ENCODE measurements at regions not wholly inside any gene's neighbourhood (a gene's known extent, or its start where the extent isn't known, plus 50 kb on each side); places are given as distances from the start of the nearest gene placed in this dataset.

DNA sequence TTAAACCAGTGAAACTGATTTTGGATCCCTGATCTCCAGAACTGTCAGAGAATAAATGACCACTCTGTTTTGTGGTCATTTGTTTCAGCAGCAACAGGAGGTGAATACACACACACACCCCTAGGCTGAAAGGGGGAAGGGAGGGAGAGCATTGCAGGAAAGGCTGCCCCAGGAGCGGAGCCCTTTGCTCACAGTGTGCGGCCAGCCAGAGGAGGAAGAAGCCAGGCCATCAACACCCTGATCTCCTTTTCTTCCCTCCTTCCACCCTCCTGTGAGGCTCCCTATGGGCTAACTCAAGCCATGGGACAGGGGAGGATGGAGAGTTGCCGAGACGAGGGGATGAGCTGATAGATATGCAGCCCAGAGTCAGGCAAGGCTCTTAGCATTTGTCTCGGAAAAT, 211.9 kb downstream of the TBX5 start:
- Histone ChIP-seq H3K9ac (ENCODE audit: insufficient read length) (no peak overlapping the region), H3K27ac (no peak overlapping the region)

DNA sequence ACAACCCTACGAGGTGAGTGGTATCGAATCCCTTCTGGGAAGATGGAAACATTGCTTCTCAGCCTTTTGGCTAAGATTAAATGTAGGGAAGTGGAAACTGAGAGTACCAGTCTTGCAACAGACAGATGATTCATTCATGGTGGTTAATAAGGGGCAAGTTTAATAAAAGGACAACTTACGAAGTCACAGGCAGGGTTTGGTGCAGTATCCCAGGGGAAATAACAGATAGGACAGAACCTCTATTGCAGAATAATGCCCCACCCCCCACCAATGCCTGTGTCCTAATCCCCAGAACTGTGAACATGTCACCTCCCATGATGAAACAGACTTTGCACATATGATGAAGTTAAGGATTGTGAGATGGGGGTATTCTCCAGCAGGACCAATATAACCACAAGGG, 212.5 kb downstream of the TBX5 start:
- no peak overlapping the region for H3K9ac ChIP-seq (ENCODE audit: insufficient read length)
- TF ChIP-seq EZH2 (IDR thresholded peaks at IDR 0.05): no peak
- TF ChIP-seq POLR2AphosphoS5 (IDR thresholded peaks at IDR 0.05; ENCODE audit: borderline replicate concordance, low read depth, low read length): no peak
- TF ChIP-seq FOXP2 (optimal IDR thresholded peaks at IDR 0.05; ENCODE audit: control extremely low read depth, extremely low read length, insufficient read depth): no peak
- no peak for DNase-seq (ENCODE audit: low read depth, low spot score)
- no peak overlapping the region for H3K4me3 ChIP-seq
- H3K27ac ChIP-seq: no peak overlapping the region
- H3K36me3 ChIP-seq (ENCODE audit: insufficient read depth, low read length): no peaks in the 10 kb centered on the region
- no peaks in the 10 kb centered on the region for H3K9me3 ChIP-seq (ENCODE audit: low read depth, low read length)

More for the DNA sequence above, 211.9 kb downstream of the TBX5 start:
- no peak for TF ChIP-seq FOXP2 (optimal IDR thresholded peaks at IDR 0.05; ENCODE audit: control extremely low read depth, extremely low read length, insufficient read depth)
- no peak for TF ChIP-seq POLR2AphosphoS5 (IDR thresholded peaks at IDR 0.05; ENCODE audit: borderline replicate concordance, low read depth, low read length)
- no peak for TF ChIP-seq EZH2 (IDR thresholded peaks at IDR 0.05)
- Histone ChIP-seq H3K9me3 (ENCODE audit: low read depth, low read length) (no peaks in the 10 kb centered on the region), H3K4me3 (no peak overlapping the region), H3K36me3 (ENCODE audit: insufficient read depth, low read length) (no peaks in the 10 kb centered on the region)
- no peak for DNase-seq (ENCODE audit: low read depth, low spot score)

DNA sequence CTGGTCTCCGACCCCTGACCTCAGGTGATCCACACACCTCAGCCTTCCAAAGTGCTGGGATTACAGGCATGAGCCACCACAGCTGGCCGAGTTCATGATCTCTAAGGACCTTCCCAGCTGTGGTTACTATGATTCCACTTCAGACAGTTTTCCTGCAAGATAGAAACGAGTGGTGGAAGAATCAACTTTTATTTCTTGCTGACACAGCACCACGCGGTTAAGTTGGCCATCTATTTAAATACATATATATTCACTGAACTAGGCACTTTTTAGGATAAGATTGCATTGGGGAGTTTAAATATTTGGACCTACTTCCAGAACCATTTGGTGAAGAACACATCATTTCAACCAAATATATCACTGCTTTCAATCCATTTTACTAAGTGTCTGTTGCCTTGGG, 213.4 kb downstream of the TBX5 start:
- no peaks in the 10 kb centered on the region for H3K9me3 ChIP-seq (ENCODE audit: low read depth, low read length)
- H3K27ac ChIP-seq: no peak overlapping the region
- H3K9ac ChIP-seq (ENCODE audit: insufficient read length): no peak overlapping the region
- no peaks in the 10 kb centered on the region for H3K36me3 ChIP-seq (ENCODE audit: insufficient read depth, low read length)
- H3K4me3 ChIP-seq: no peak overlapping the region
- DNase-seq (ENCODE audit: low read depth, low spot score): no peak
- no peak for TF ChIP-seq FOXP2 (optimal IDR thresholded peaks at IDR 0.05; ENCODE audit: control extremely low read depth, extremely low read length, insufficient read depth)
- no peak for TF ChIP-seq EZH2 (IDR thresholded peaks at IDR 0.05)
- no peak for TF ChIP-seq POLR2AphosphoS5 (IDR thresholded peaks at IDR 0.05; ENCODE audit: borderline replicate concordance, low read depth, low read length)

DNA sequence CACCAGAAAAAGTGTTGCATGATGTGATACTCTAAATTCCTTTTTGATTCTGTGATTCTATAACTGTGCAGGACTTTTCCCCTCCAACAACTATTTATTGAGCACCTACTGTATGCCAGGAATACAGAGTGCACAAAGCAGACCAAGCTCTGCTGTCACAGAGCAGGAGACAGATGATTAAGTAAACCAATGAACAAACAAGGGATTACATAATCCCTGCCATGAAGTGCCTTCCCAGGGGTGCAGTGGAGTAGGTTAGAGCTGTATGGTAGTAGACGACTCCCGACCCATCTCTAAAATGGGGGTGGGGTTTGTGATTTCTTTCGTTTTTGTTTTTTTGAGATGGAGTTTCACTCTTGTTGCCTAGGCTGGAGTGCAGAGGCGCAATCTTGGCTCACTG, 213.9 kb downstream of the TBX5 start:
- no peak overlapping the region for H3K9ac ChIP-seq (ENCODE audit: insufficient read length)
- no peaks in the 10 kb centered on the region for H3K36me3 ChIP-seq (ENCODE audit: insufficient read depth, low read length)
- no peak overlapping the region for H3K27ac ChIP-seq
- no peak overlapping the region for H3K4me3 ChIP-seq
- TF ChIP-seq FOXP2 (optimal IDR thresholded peaks at IDR 0.05; ENCODE audit: control extremely low read depth, extremely low read length, insufficient read depth): no peak
- TF ChIP-seq POLR2AphosphoS5 (IDR thresholded peaks at IDR 0.05; ENCODE audit: borderline replicate concordance, low read depth, low read length): no peak
- no peak for TF ChIP-seq EZH2 (IDR thresholded peaks at IDR 0.05)
- no peak for DNase-seq (ENCODE audit: low read depth, low spot score)
- no peaks in the 10 kb centered on the region for H3K9me3 ChIP-seq (ENCODE audit: low read depth, low read length)

DNA sequence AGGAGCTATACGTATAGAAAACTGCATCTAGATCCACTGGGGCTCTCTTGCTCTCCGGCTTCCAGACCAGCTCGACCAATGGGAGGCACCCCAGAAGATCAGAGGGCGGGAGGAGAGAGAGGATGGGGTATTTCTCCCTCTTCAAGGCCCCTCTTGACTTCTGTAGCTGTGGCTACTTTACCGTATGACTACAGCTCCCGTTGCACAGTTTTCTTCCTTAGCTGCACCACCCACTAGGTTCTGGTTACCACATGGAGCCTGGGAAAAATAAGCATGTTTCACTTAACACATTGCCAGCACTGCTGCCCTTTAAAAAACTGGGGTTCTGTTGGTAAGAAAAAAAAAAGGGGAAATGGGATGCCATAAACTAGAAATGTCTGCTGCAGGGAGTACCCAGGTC, 214.4 kb downstream of the TBX5 start:
- TF ChIP-seq EZH2 (IDR thresholded peaks at IDR 0.05) (no peak), POLR2AphosphoS5 (IDR thresholded peaks at IDR 0.05; ENCODE audit: borderline replicate concordance, low read depth, low read length) (no peak), FOXP2 (optimal IDR thresholded peaks at IDR 0.05; ENCODE audit: control extremely low read depth, extremely low read length, insufficient read depth) (no peak)
- H3K27ac ChIP-seq: no peak overlapping the region
- no peaks in the 10 kb centered on the region for H3K36me3 ChIP-seq (ENCODE audit: insufficient read depth, low read length)
- no peaks in the 10 kb centered on the region for H3K9me3 ChIP-seq (ENCODE audit: low read depth, low read length)
- no peak overlapping the region for H3K9ac ChIP-seq (ENCODE audit: insufficient read length)
- H3K4me3 ChIP-seq: no peak overlapping the region
- no peak for DNase-seq (ENCODE audit: low read depth, low spot score)

DNA sequence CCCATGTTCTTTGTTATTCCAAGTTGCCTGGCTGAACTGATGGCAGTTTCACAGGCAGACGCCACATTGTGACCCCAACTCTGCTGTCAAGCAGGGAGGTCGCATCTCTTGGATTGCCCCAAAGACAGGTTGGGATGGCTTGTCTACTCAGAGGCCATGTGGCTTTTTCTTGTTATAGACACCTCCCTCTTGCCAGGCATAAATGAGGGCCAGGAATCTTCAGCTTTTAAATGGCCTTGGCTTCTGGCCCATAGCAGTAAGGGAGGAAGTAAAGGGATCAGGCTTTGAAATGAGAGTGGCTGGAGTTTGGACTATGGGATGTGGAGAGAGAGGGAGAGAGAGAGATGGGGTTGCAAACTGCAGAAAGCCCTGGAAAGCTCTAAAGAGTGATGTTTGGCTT, 215.0 kb downstream of the TBX5 start:
- TF ChIP-seq EZH2 (IDR thresholded peaks at IDR 0.05) (no peak), FOXP2 (optimal IDR thresholded peaks at IDR 0.05; ENCODE audit: control extremely low read depth, extremely low read length, insufficient read depth) (no peak), POLR2AphosphoS5 (IDR thresholded peaks at IDR 0.05; ENCODE audit: borderline replicate concordance, low read depth, low read length) (no peak)
- H3K9me3 ChIP-seq (ENCODE audit: low read depth, low read length): no peaks in the 10 kb centered on the region
- H3K4me3 ChIP-seq: no peak overlapping the region
- H3K36me3 ChIP-seq (ENCODE audit: insufficient read depth, low read length): no peaks in the 10 kb centered on the region
- H3K9ac ChIP-seq (ENCODE audit: insufficient read length): no peak overlapping the region
- no peak overlapping the region for H3K27ac ChIP-seq
- DNase-seq (ENCODE audit: low read depth, low spot score): no peak

DNA sequence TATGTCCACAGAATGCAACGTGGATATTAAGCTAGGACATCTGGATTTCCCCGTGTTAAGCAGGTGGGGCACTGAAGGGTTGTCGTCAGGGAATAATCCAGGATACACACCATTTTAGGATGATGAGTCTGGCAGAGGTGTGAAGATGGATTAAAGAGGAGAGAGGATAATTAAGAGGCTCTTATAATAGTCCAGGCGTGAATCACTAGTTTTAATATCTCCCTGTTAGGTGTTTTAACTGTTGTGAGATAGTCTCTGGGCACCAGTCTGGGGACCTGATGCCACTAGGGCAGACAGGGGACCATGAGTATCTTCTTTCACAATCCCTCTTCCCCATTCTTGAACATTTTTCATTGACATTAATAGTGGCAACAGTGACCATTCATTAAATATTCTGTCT, 216.7 kb downstream of the TBX5 start:
- Histone ChIP-seq H3K36me3 (ENCODE audit: insufficient read depth, low read length) (no peaks in the 10 kb centered on the region), H3K27ac (no peak overlapping the region), H3K9me3 (ENCODE audit: low read depth, low read length) (no peaks in the 10 kb centered on the region), H3K4me3 (no peak overlapping the region), H3K9ac (ENCODE audit: insufficient read length) (no peak overlapping the region)
- TF ChIP-seq FOXP2 (optimal IDR thresholded peaks at IDR 0.05; ENCODE audit: control extremely low read depth, extremely low read length, insufficient read depth): no peak
- DNase-seq (ENCODE audit: low read depth, low spot score): no peak

DNA sequence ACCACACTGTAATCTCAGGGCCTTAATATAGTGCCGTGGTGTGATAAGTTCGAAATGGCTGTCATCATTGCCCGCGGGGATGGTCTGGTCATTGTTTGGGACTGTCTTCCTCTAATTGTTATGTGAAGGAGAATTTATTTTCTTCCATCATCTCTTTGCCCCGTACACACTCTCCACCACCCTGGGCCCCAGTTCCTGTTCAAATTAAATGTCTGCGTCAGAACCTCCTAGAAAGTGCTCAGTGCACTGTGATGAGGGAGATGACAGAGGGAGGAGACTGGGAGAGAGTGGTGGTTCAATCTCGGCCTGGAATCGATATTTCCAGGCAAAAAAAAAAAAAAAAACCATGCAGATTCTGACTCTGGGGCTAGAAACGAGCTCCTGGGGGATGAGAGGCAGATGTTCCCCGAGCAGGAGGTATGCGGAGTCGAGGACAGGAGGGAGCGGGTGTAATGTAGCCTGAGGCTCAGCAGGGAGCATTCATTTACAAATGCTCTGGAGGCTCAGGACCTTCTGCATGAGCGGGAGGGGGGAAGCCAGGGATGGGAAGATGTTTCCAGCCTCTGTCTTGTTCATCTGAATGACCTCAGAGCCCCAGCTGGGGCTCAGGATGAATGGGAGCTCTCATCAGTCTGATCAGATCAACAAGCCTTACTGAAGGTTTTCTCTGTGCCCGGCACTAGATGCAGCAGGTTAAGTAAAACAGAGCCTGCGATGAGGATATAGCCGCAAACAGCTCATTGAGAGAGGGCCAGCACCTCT, 219.5 kb downstream of the TBX5 start:
- no peaks in the 10 kb centered on the region for H3K9me3 ChIP-seq (ENCODE audit: low read depth, low read length)
- H3K9ac ChIP-seq (ENCODE audit: insufficient read length): no peak overlapping the region
- TF ChIP-seq POLR2AphosphoS5 (IDR thresholded peaks at IDR 0.05; ENCODE audit: borderline replicate concordance, low read depth, low read length): no peak
- H3K27ac ChIP-seq: no peak overlapping the region
- DNase-seq (ENCODE audit: low read depth, low spot score): no peak
- no peaks in the 10 kb centered on the region for H3K36me3 ChIP-seq (ENCODE audit: insufficient read depth, low read length)
- no peak overlapping the region for H3K4me3 ChIP-seq

DNA sequence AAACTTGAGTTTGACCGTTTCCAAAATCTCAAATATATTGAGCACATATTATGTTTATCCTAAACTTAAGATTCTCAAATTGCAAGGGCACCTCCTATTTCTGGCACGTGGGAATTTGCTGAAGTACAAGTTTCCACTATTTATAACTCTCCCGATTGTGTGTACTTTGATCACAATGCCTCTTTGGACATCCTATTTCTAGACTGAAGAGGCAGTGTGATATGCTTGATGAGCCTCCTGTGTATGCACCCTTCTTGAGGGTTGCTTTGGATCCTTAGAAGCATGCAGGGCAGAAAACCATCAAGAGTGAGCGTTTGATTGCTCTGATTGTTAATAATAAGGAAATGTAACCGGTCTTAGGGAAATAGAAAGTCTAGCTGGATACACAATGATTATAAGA, 218.9 kb upstream of the RBM19 start:
- TF ChIP-seq POLR2AphosphoS5 (IDR thresholded peaks at IDR 0.05; ENCODE audit: borderline replicate concordance, low read depth, low read length) (no peak), EZH2 (IDR thresholded peaks at IDR 0.05) (no peak), FOXP2 (optimal IDR thresholded peaks at IDR 0.05; ENCODE audit: control extremely low read depth, extremely low read length, insufficient read depth) (no peak)
- Histone ChIP-seq H3K9ac (ENCODE audit: insufficient read length) (no peak overlapping the region), H3K27ac (no peak overlapping the region), H3K4me3 (no peak overlapping the region), H3K9me3 (ENCODE audit: low read depth, low read length) (no peaks in the 10 kb centered on the region), H3K36me3 (ENCODE audit: insufficient read depth, low read length) (no peaks in the 10 kb centered on the region)
- DNase-seq (ENCODE audit: low read depth, low spot score): no peak

Data from SK-N-MC (cell line).